Prostate gland (tissue), 2 donors: ENCODE measurements at regions not wholly inside any gene's neighbourhood (a gene's known extent, or its start where the extent isn't known, plus 50 kb on each side); places are given as distances from the start of the nearest gene placed in this dataset.

Source experiments
- DNase-seq: peaks from one replicate; pipeline ENCODE4 v3.0.0-alpha.2; 2019; ENCODE audit warnings: low spot score
- H3K27ac ChIP-seq, 2 donors: fragments of 200-600 bp; sonication (generic); 2 replicates each; pipeline ENCODE4 v1.5.1; 2017 to 2019
- H3K27me3 ChIP-seq: fragments of 200-600 bp; sonication (generic); replicated peaks from 2 replicates; pipeline ENCODE4 v1.5.1; 2019; ENCODE audit not compliant: insufficient read depth
- H3K36me3 ChIP-seq, 2 donors: fragments of 200-600 bp; sonication (generic); 1 replicate in 1 of 2; 2 replicates in 1 of 2; pipeline versions ENCODE4 v1.5.1 to v1.8.1; 2017 to 2019
- H3K4me1 ChIP-seq: fragments of 200-600 bp; sonication (generic); replicated peaks from 2 replicates; pipeline ENCODE4 v1.5.1; 2019
- H3K4me3 ChIP-seq, 2 donors: fragments of 200-600 bp; sonication (generic); 2 replicates each; pipeline ENCODE4 v1.5.1; 2017 to 2019
- H3K9me3 ChIP-seq: fragments of 200-600 bp; sonication (generic); 2 replicates; pipeline ENCODE4 v1.5.1; 2017
- CTCF ChIP-seq, 4 experiments: fragments of 200-600 bp in 2 of 4; fragments of 450-650 bp in 2 of 4; sonication (generic) in 2 of 4; IDR thresholded peaks; 1 replicate in 3 of 4; 2 replicates in 1 of 4; pipeline ENCODE4 v1.5.1; 2016 to 2019; ENCODE audit warnings: antibody characterized with exemption in 4 of 4, mild to moderate bottlenecking in 2 of 4, moderate library complexity in 2 of 4
- POLR2A ChIP-seq: fragments of 450-650 bp; IDR thresholded peaks from one replicate; pipeline ENCODE4 v1.6.1; 2016; ENCODE audit warnings: antibody characterized with exemption, mild to moderate bottlenecking
- POLR2AphosphoS5 ChIP-seq: sonication (generic); formaldehyde crosslinking; IDR thresholded peaks from one replicate; pipeline ENCODE4 v1.6.1; 2017; ENCODE audit warnings: antibody characterized with exemption
- WGBS: methylation state at CpG from one replicate; pipeline ENCODE4 v1.1.5; 2018; 5-methylcytosine and 5-hydroxymethylcytosine counted together
- intact Hi-C: fragments of 100-400 bp; cut with DNase I; formaldehyde crosslinking; loops from one replicate; pipeline ENCODE4 v1.14.2; 2022

- no peak for TF ChIP-seq CTCF (IDR thresholded peaks at IDR 0.05)
- TF ChIP-seq POLR2AphosphoS5 = no peak
- TF ChIP-seq POLR2A = no peak
- intact Hi-C loops = no loop called here
- no peak overlapping the region for H3K27ac ChIP-seq
- H3K36me3 ChIP-seq = no peaks in the 10 kb centered on the region
- no peaks in the 10 kb centered on the region for H3K9me3 ChIP-seq
- H3K4me1 ChIP-seq = no peaks in the 10 kb centered on the region
- 44% methylated on average over 3 of the region's 3 CpGs for WGBS
- H3K4me3 ChIP-seq = no peak overlapping the region
- no peak for DNase-seq
- no peaks in the 10 kb centered on the region for H3K27me3 ChIP-seq
These were observed 358.5 kb upstream of the ANKRD30A start for GRCh38 chr10:36766940-36767339.

GRCh38 chr10:36766415-36766810 lies 359.0 kb upstream of the ANKRD30A start:
- Histone ChIP-seq H3K9me3 (no peaks in the 10 kb centered on the region), H3K36me3 (no peaks in the 10 kb centered on the region), H3K27ac (no peak overlapping the region), H3K27me3 (no peaks in the 10 kb centered on the region), H3K4me3 (no peak overlapping the region), H3K4me1 (no peaks in the 10 kb centered on the region)
- intact Hi-C loops = no loop called here
- 56% methylated on average over 2 of the region's 2 CpGs for WGBS
- no peak for TF ChIP-seq POLR2AphosphoS5
- no peak for TF ChIP-seq CTCF (IDR thresholded peaks at IDR 0.05)
- TF ChIP-seq POLR2A = no peak
- no peak for DNase-seq

- 28% methylated on average over 2 of the region's 2 CpGs for WGBS
- Histone ChIP-seq H3K36me3 (no peaks in the 10 kb centered on the region), H3K27ac (no peak overlapping the region), H3K27me3 (no peaks in the 10 kb centered on the region), H3K4me3 (no peak overlapping the region), H3K4me1 (no peaks in the 10 kb centered on the region), H3K9me3 (no peaks in the 10 kb centered on the region)
- no peak for TF ChIP-seq POLR2A
- no peak for TF ChIP-seq POLR2AphosphoS5
- TF ChIP-seq CTCF (IDR thresholded peaks at IDR 0.05) = no peak
- intact Hi-C loops = no loop called here
- DNase-seq = no peak
These were observed 359.5 kb upstream of the ANKRD30A start for GRCh38 chr10:36765782-36766414.

- Histone ChIP-seq H3K4me1 (no peaks in the 10 kb centered on the region), H3K4me3 (no peak overlapping the region), H3K9me3 (no peaks in the 10 kb centered on the region), H3K27ac (no peak overlapping the region), H3K36me3 (no peaks in the 10 kb centered on the region), H3K27me3 (no peaks in the 10 kb centered on the region)
- intact Hi-C loops = no loop called here
- DNase-seq = no peak
- TF ChIP-seq POLR2A (no peak), CTCF (IDR thresholded peaks at IDR 0.05) (no peak), POLR2AphosphoS5 (no peak)
- 84% methylated on average over 4 of the region's 4 CpGs for WGBS
These were observed 360.6 kb upstream of the ANKRD30A start for GRCh38 chr10:36764823-36765222.

- Histone ChIP-seq H3K4me3 (no peak overlapping the region), H3K36me3 (no peaks in the 10 kb centered on the region), H3K4me1 (no peaks in the 10 kb centered on the region), H3K27ac (no peak overlapping the region), H3K9me3 (no peaks in the 10 kb centered on the region), H3K27me3 (no peaks in the 10 kb centered on the region)
- WGBS = 90% methylated on average over 1 of the region's 1 CpG
- no peak for DNase-seq
- intact Hi-C loops = no loop called here
- TF ChIP-seq CTCF (IDR thresholded peaks at IDR 0.05) = no peak
- TF ChIP-seq POLR2AphosphoS5 = no peak
- TF ChIP-seq POLR2A = no peak
These were observed 364.3 kb upstream of the ANKRD30A start for GRCh38 chr10:36761121-36761520.
